ENCODE measurements at regions not wholly inside any gene's neighbourhood (a gene's known extent, or its start where the extent isn't known, plus 50 kb on each side); places are given as distances from the start of the nearest gene placed in this dataset.
A peak's percentile ranks its signal among the peaks of the same experiment; 100 is the strongest.

DNA sequence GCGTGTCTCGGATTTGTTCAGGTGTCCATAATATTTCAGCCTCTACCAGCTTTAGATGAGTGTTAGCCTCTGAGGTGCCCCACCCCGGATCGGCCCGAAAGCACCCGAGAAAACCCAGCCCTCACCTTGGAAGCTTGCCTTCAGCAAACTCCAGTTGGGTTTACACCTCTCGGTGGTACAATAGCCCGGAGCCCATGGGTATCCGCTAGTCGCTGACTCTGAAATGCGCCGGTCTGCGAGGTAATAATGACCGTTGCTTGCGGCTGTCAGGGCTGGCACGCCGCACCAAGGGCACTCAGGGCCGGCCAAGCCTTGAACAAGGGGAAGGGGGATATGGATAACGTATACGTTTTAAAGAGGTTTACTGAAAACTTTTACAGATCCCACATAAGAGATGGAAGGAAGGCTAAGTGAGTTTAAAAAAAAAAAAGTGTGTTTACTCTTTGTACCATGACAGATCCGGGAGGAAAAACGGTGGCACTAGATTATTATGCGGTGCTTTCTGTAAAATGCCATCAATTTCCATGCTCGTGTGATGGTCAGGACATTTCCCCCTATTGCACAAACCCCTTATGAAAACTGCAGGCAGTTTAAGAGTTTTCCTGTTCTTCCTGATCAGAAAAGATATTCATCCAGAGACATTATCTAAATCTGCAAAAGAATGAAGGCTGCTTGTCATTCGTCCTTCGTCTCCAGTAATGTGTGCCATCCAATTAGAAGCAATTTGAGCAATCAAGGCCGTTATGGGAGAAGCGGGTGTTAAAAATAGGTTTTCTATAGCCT is 124.2 kb downstream of the TMEM161B start:
- DNase-seq (ENCODE audit: extremely low spot score, unreplicated experiment): no peak
- H3K9me3 Mint-ChIP-seq: no peaks in the 10 kb centered on the region
- H3K27me3 Mint-ChIP-seq: peaks cover under 1% of the 10 kb centered on the region
- H3K36me3 Mint-ChIP-seq: no peaks in the 10 kb centered on the region
- TF ChIP-seq, protein P1, sequence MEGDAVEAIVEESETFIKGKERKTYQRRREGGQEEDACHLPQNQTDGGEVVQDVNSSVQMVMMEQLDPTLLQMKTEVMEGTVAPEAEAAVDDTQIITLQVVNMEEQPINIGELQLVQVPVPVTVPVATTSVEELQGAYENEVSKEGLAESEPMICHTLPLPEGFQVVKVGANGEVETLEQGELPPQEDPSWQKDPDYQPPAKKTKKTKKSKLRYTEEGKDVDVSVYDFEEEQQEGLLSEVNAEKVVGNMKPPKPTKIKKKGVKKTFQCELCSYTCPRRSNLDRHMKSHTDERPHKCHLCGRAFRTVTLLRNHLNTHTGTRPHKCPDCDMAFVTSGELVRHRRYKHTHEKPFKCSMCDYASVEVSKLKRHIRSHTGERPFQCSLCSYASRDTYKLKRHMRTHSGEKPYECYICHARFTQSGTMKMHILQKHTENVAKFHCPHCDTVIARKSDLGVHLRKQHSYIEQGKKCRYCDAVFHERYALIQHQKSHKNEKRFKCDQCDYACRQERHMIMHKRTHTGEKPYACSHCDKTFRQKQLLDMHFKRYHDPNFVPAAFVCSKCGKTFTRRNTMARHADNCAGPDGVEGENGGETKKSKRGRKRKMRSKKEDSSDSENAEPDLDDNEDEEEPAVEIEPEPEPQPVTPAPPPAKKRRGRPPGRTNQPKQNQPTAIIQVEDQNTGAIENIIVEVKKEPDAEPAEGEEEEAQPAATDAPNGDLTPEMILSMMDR (conservative IDR thresholded peaks at IDR 0.05): no peak
- H3K27ac Mint-ChIP-seq: no peak overlapping the region
- H3K4me3 Mint-ChIP-seq: peak overlapping the region; percentile 35
- H3K4me1 Mint-ChIP-seq (ENCODE audit: unreplicated experiment): peaks cover 14% of the 10 kb centered on the region

DNA sequence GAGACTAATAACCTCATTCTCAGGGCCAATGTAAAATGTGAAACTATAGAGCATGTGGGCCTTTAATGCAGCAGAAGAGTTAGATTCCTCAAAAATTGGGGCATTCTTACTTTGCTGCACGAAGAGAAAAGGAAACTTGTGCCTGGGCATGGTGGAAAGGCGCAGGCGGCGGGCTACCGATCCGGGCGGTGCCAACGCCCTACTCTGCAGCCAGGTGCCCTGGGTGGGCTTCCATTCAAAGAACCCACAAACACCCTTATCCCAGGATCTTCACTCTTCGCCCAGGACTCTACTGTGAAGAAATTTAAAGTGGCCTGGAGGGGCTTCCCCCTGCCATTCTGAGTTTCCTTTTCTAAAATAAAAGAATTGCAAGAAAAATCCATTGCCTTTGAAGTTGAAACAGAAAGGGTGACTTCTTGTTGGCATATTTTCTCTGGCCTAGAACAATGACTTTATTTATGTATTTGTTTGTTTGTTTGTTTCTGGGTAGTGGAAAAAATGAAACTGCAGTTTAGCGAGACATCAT is 124.9 kb downstream of the TMEM161B start:
- no peaks in the 10 kb centered on the region for H3K9me3 Mint-ChIP-seq
- H3K4me1 Mint-ChIP-seq (ENCODE audit: unreplicated experiment): peaks cover 14% of the 10 kb centered on the region
- H3K27ac Mint-ChIP-seq: no peak overlapping the region
- DNase-seq (ENCODE audit: extremely low spot score, unreplicated experiment): no peak
- TF ChIP-seq, protein P1 (conservative IDR thresholded peaks at IDR 0.05): no peak
- peaks cover 7% of the 10 kb centered on the region for H3K27me3 Mint-ChIP-seq
- H3K4me3 Mint-ChIP-seq: no peak overlapping the region
- H3K36me3 Mint-ChIP-seq: no peaks in the 10 kb centered on the region

GRCh38 chr5:88142886-88143692 is 125.6 kb downstream of the TMEM161B start:
- Mint-ChIP-seq H3K4me3 (no peak overlapping the region), H3K27ac (no peak overlapping the region), H3K27me3 (peaks cover 10% of the 10 kb centered on the region), H3K9me3 (no peaks in the 10 kb centered on the region), H3K36me3 (no peaks in the 10 kb centered on the region), H3K4me1 (ENCODE audit: unreplicated experiment) (peaks cover 14% of the 10 kb centered on the region)
- TF ChIP-seq, protein P1 (conservative IDR thresholded peaks at IDR 0.05): no peak
- DNase-seq (ENCODE audit: extremely low spot score, unreplicated experiment): no peak

- TF ChIP-seq, protein P1 (conservative IDR thresholded peaks at IDR 0.05): no peak
- no peaks in the 10 kb centered on the region for H3K36me3 Mint-ChIP-seq
- no peaks in the 10 kb centered on the region for H3K9me3 Mint-ChIP-seq
- H3K27me3 Mint-ChIP-seq: peaks cover 13% of the 10 kb centered on the region
- H3K4me1 Mint-ChIP-seq (ENCODE audit: unreplicated experiment): peaks cover 14% of the 10 kb centered on the region
- H3K27ac Mint-ChIP-seq: no peak overlapping the region
- no peak for DNase-seq (ENCODE audit: extremely low spot score, unreplicated experiment)
- H3K4me3 Mint-ChIP-seq: no peak overlapping the region
Measured at GRCh38 chr5:88142636-88142885, 126.1 kb downstream of the TMEM161B start.

- peak; percentile 96 for DNase-seq (ENCODE audit: extremely low spot score, unreplicated experiment)
- Mint-ChIP-seq H3K27ac (no peak overlapping the region), H3K9me3 (no peaks in the 10 kb centered on the region), H3K4me1 (ENCODE audit: unreplicated experiment) (peaks cover 14% of the 10 kb centered on the region), H3K27me3 (peaks cover 19% of the 10 kb centered on the region), H3K4me3 (no peak overlapping the region), H3K36me3 (no peaks in the 10 kb centered on the region)
- TF ChIP-seq, protein P1 (conservative IDR thresholded peaks at IDR 0.05): peak; percentile 88
Measured at GRCh38 chr5:88140856-88141752, 127.5 kb downstream of the TMEM161B start.

Measured in type B pancreatic cell (in vitro differentiated cells).